CD4-positive, alpha-beta memory T cell (primary cell): ENCODE measurements at regions not wholly inside any gene's neighbourhood (a gene's known extent, or its start where the extent isn't known, plus 50 kb on each side); places are given as distances from the start of the nearest gene placed in this dataset.

Source experiments
- CTCF ChIA-PET: fragments of 350-600 bp; sonication (Branson Sonifier 250); formaldehyde crosslinking; loops from one replicate; lab custom pipeline; 2021; ENCODE audit warnings: inconsistent platforms; ENCODE audit not compliant: partially characterized antibody; lab: Charles Lee
- POLR2A ChIA-PET: fragments of 350-600 bp; sonication (Branson Sonifier 250); formaldehyde crosslinking; loops from one replicate; lab custom pipeline; 2021; ENCODE audit not compliant: partially characterized antibody; lab: Charles Lee
- DNase-seq, 5 donors: peaks; one replicate each; pipeline versions ENCODE4 v3.0.0 to v3.0.0-alpha.2; 2020 to 2022; ENCODE audit warnings: mixed read lengths in 1 of 5
- H3K27ac ChIP-seq: one replicate; pipeline ENCODE4 v1.7.0; 2013; ENCODE audit warnings: low read depth, low read length
- H3K27me3 ChIP-seq: 2 replicates; pipeline ENCODE4 v1.7.0; 2013; ENCODE audit warnings: mild to moderate bottlenecking, low read length, moderate library complexity; ENCODE audit not compliant: insufficient read depth
- H3K36me3 ChIP-seq: 2 replicates; pipeline ENCODE4 v1.7.0; 2013; ENCODE audit warnings: mild to moderate bottlenecking, low read length, moderate library complexity; ENCODE audit not compliant: insufficient read depth
- H3K4me1 ChIP-seq: 2 replicates; pipeline ENCODE4 v1.7.0; 2013; ENCODE audit warnings: mild to moderate bottlenecking, low read length, moderate library complexity; ENCODE audit not compliant: insufficient read depth
- H3K4me3 ChIP-seq, 2 donors: one replicate each; pipeline ENCODE4 v1.7.0; 2013; ENCODE audit warnings: low read length in 2 of 2, mild to moderate bottlenecking in 1 of 2
- H3K9me3 ChIP-seq, 2 donors: one replicate each; pipeline ENCODE4 v1.7.0; 2013; ENCODE audit warnings: low read length in 2 of 2, control low read depth in 1 of 2; ENCODE audit not compliant: control insufficient read depth in 1 of 2
- H3K27ac Mint-ChIP-seq, 7 donors: one replicate each; pipeline ENCODE4 v1.8.0; 2020 to 2021; ENCODE audit warnings: mixed read lengths in 7 of 7, mild to moderate bottlenecking in 6 of 7, inconsistent platforms in 3 of 7, moderate library complexity in 3 of 7
- H3K27me3 Mint-ChIP-seq, 2 donors: one replicate each; pipeline ENCODE4 v1.8.0; 2020 to 2021; ENCODE audit warnings: mixed read lengths in 2 of 2
- H3K36me3 Mint-ChIP-seq, 2 donors: one replicate each; pipeline ENCODE4 v1.8.0; 2020 to 2021; ENCODE audit warnings: mixed read lengths in 2 of 2, inconsistent platforms in 1 of 2, mild to moderate bottlenecking in 1 of 2
- H3K4me1 Mint-ChIP-seq, 4 donors: one replicate each; pipeline ENCODE4 v1.8.0; 2020 to 2021; ENCODE audit warnings: mixed read lengths in 4 of 4, mild to moderate bottlenecking in 1 of 4
- H3K4me3 Mint-ChIP-seq, 8 donors: one replicate each; pipeline ENCODE4 v1.8.0; 2020 to 2021; ENCODE audit warnings: mixed read lengths in 8 of 8, mild to moderate bottlenecking in 7 of 8, moderate library complexity in 6 of 8, inconsistent platforms in 3 of 8
- H3K9me3 Mint-ChIP-seq, 8 donors: one replicate each; pipeline ENCODE4 v1.8.0; 2020 to 2021; ENCODE audit warnings: mixed read lengths in 8 of 8, mild to moderate bottlenecking in 5 of 8, inconsistent platforms in 3 of 8, moderate library complexity in 1 of 8
- intact Hi-C: fragments of 100-400 bp; cut with micrococcal nuclease; formaldehyde crosslinking; loops from one replicate; pipeline ENCODE4 v1.15.1; 2023

DNA sequence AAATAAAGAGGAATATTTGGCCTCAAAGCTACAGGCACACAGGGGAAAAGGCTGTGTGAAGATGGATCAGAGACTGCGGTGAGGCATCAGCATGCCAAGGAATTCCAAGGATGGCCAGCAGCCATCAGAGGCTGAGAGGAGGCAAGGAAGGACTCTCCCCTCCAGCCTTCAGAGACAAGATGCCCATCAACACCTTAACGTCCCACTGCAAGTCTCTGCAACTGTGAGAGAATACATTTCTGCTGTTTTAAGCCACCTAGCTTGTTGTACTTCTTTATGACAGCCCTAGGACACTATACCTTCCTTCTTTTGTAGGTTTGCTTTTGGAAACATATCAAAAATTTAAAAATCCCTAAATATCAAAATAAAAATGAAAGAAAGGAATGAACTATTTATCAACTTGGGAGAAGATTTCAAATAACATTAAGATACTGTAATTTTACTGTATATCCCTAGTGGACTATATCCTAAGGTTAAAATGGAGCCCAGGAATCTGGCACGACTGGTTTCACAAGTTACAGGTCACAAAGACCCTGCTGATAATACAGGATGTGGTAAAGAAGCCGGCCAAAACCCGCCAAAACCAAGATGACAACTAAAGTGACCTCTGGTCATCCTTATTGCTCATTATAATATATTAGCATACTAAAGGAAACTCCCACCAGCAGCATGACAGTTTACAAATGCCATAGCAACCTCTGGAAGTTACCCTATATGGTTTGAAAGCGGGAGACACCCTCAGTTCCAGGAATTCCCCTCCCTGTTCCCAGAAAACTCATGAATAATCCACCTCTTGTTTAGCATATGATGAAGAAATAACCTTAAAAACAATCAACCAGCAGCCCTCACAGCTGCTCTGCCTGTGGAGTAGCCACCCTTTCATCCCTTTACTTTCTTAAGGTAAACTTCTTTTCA lies 185.2 kb downstream of the AVL9 start:
- Mint-ChIP-seq H3K27me3 (peaks cover 3% of the 10 kb centered on the region in 2 donors), H3K9me3 (peaks cover 0 to 4% (median 0%) of the 10 kb centered on the region in 8 donors), H3K27ac (no peak overlapping the region), H3K36me3 (no peaks in the 10 kb centered on the region), H3K4me1 (no peaks in the 10 kb centered on the region), H3K4me3 (no peak overlapping the region)
- H3K27me3 ChIP-seq, result no peaks in the 10 kb centered on the region
- no peaks in the 10 kb centered on the region for H3K9me3 ChIP-seq
- ChIA-PET POLR2A (no interaction called here), CTCF (no interaction called here)
- no peak overlapping the region for H3K27ac ChIP-seq
- no peak for DNase-seq
- H3K4me1 ChIP-seq, result no peaks in the 10 kb centered on the region
- H3K36me3 ChIP-seq, result no peaks in the 10 kb centered on the region
- intact Hi-C loops, result no loop called here
- no peak overlapping the region for H3K4me3 ChIP-seq

DNA sequence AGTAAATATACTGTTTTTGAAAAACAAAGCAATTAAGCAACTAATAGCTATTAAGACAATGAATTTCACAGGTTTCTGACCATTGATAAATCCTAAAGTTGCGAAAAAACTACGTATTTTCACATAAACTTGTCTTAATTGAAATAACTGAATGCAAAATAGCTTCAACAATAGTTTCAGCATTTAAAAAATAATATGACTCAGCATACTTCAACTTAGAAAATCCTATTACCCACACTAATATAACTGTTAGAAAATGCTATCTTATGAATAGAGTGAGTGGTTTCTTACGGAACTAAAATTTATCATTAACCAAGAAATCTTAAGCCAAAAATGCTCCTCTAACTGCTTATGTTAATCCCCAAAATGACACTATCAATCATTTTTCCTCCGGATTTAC lies 183.9 kb downstream of the AVL9 start:
- H3K4me1 Mint-ChIP-seq, result no peaks in the 10 kb centered on the region
- H3K27ac ChIP-seq, result no peak overlapping the region

DNA sequence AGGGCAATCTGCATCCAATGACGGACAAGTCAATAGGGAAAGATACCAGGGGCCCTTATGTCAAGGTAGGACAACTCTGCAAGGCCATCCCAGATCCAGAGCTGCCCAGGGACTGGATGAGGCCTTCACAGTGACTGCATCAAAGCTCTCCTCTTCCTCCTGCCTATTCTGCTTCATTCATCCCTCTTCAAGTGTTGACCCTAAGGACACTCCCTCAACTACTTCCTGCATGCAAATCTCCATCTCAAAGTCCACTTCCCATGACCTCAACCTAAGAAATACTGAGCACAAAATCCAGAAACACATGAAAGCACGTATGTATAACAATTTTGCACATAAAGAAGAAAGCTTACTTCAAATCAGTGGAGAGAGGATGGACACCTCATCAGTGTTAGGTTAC lies 182.3 kb downstream of the AVL9 start:
- no peaks in the 10 kb centered on the region for H3K36me3 Mint-ChIP-seq
- Histone ChIP-seq H3K27ac (no peak overlapping the region), H3K36me3 (no peaks in the 10 kb centered on the region), H3K4me3 (no peak overlapping the region), H3K27me3 (no peaks in the 10 kb centered on the region), H3K9me3 (no peaks in the 10 kb centered on the region), H3K4me1 (no peaks in the 10 kb centered on the region)
- ChIA-PET CTCF (no interaction called here), POLR2A (no interaction called here)
- intact Hi-C loops, result no loop called here
- peaks cover 0 to 4% (median 0%) of the 10 kb centered on the region in 8 donors for H3K9me3 Mint-ChIP-seq
- H3K27me3 Mint-ChIP-seq, result peaks cover 3% of the 10 kb centered on the region in 2 donors
- H3K4me3 Mint-ChIP-seq, result no peak overlapping the region
- no peak for DNase-seq
- H3K4me1 Mint-ChIP-seq, result no peaks in the 10 kb centered on the region
- H3K27ac Mint-ChIP-seq, result peak overlapping the region in 1 of 7 donors; percentile 28

More for the DNA sequence above, 183.9 kb downstream of the AVL9 start:
- no peaks in the 10 kb centered on the region for H3K4me1 ChIP-seq
- ChIA-PET POLR2A (no interaction called here), CTCF (no interaction called here)
- no peak overlapping the region for H3K27ac Mint-ChIP-seq
- no peak overlapping the region for H3K4me3 ChIP-seq
- peaks cover 0 to 4% (median 0%) of the 10 kb centered on the region in 8 donors for H3K9me3 Mint-ChIP-seq
- no peaks in the 10 kb centered on the region for H3K9me3 ChIP-seq
- peaks cover 3% of the 10 kb centered on the region in 2 donors for H3K27me3 Mint-ChIP-seq
- intact Hi-C loops, result no loop called here
- DNase-seq, result no peak
- no peak overlapping the region for H3K4me3 Mint-ChIP-seq
- no peaks in the 10 kb centered on the region for H3K36me3 ChIP-seq
- no peaks in the 10 kb centered on the region for H3K36me3 Mint-ChIP-seq
- no peaks in the 10 kb centered on the region for H3K27me3 ChIP-seq

DNA sequence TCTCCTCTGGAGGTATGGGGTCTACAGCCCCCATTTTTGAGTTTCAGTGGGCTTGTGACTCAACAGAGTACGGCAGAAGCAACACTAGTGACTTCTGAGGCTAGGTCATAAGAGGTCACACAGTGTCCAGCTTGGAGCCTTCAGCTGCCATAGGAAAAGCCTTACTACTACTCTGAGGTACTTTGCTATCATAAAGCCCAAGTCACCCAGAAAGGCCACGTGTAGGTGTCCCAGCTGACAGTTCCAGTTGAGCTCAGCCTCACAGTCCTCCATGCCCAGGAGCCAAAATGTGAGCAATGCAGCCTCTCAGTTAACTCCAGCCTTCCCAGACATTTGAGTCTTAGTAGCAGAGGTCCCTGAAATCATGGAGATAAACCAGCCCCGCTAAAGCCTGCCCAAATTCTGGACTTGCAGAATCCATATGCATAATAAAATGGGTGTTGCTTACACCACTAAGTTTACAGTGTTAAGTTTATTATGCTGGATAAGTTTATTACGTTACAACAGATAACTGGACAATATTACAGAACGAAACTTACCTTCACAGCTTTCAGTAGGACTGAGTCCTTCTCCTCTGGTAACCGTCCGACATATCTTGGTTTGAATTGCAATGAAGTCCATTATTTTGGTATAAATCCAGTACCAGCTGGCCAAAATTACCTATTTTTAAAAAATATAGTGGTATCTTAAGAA lies 181.1 kb downstream of the AVL9 start:
- no peaks in the 10 kb centered on the region for H3K9me3 Mint-ChIP-seq
- H3K4me3 Mint-ChIP-seq, result no peak overlapping the region
- H3K27ac Mint-ChIP-seq, result no peak overlapping the region
- no peaks in the 10 kb centered on the region for H3K9me3 ChIP-seq
- H3K27me3 Mint-ChIP-seq, result peaks cover 0 to 3% of the 10 kb centered on the region in 2 donors
- CTCF ChIA-PET, result no interaction called here
- no peaks in the 10 kb centered on the region for H3K27me3 ChIP-seq
- no peaks in the 10 kb centered on the region for H3K4me1 ChIP-seq
- H3K4me3 ChIP-seq, result no peak overlapping the region
- H3K4me1 Mint-ChIP-seq, result no peaks in the 10 kb centered on the region
- no peak overlapping the region for H3K27ac ChIP-seq
- POLR2A ChIA-PET, result no interaction called here
- no peaks in the 10 kb centered on the region for H3K36me3 ChIP-seq
- DNase-seq, result no peak
- intact Hi-C loops, result no loop called here
- no peaks in the 10 kb centered on the region for H3K36me3 Mint-ChIP-seq

DNA sequence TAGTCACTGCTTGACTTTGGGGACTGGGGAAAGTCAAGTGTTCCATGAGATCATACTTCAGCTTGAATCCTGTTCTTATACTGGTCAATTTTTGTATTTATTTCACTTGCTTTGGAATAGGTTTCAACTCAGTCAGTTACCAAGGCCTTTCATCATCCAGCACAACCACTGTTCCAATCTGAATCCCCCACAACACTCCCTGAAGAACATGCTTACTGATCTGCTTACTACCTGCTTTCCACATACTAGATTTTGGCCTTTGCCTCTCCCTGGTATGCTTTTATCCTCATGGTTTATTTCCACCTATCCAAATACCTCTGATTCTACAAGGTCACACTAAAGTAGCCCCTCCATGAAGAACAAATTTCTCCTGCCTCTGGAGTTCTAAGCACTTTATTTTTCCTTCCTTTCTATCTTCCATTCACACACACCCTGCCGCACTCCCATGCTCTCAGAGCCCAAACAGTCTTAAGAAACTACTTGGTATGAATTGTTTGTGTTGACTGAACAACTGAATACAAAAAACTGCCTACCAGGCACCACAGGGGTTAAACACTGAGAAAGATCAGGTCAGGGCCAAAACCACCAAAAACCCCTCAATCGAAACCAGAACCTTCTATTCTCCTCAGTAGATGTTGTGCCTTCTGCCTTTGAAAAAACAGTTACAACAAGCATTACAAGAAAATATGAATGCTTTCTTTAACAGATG lies 178.1 kb downstream of the AVL9 start:
- no peaks in the 10 kb centered on the region for H3K4me1 ChIP-seq
- Mint-ChIP-seq H3K4me3 (no peak overlapping the region), H3K27me3 (peaks cover 0 to 4% of the 10 kb centered on the region in 2 donors), H3K9me3 (peaks cover 0 to 2% (median 0%) of the 10 kb centered on the region in 8 donors), H3K36me3 (no peaks in the 10 kb centered on the region), H3K27ac (peak overlapping the region in 1 of 7 donors; percentile 48), H3K4me1 (no peaks in the 10 kb centered on the region)
- intact Hi-C loops, result no loop called here
- ChIA-PET POLR2A (no interaction called here), CTCF (no interaction called here)
- no peak for DNase-seq
- no peaks in the 10 kb centered on the region for H3K27me3 ChIP-seq
- no peak overlapping the region for H3K27ac ChIP-seq
- H3K4me3 ChIP-seq, result no peak overlapping the region
- no peaks in the 10 kb centered on the region for H3K9me3 ChIP-seq
- no peaks in the 10 kb centered on the region for H3K36me3 ChIP-seq

DNA sequence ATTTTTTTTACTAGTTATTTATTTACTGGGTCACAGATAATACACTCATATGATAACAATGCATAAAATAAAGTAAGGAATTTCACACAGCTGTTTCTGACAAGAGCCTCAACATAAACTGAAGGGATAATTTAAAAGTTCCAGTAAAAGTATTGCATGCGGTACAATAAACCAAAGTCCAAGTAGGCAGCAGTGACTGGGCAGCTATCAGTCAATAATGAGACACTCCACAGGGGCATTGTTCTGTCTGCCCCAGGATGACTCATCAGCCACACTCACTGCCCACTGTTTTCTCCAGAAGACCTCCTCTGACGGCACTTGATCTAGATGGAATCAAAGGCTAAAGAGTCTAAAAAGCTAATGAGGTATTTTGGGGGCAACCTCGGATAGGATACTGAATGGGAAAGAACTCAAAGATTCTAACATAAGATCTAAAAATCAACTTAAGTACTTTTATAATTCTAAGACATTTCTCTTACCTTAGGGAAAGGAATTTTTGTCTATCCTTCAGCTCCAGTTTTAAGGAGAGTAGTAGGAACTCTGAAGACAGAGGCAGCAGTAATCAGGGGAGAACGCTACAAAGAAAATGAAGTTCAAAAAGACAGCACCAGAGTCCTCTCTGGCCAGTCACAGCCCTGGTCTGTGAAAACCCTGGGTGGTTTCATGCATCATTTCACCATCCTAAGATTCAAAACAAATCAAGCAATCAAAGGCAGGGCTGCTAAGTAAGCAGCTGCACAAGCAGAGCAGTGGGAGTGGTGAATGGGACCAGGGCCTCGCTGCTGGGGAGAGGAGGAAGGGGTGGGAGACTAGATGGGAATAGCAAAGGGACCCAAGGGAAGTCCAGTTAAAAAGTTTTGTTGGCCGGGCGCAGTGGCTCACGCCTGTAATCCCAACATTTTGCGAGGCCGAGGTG lies 175.1 kb downstream of the AVL9 start:
- CTCF ChIA-PET, result no interaction called here
- H3K27me3 ChIP-seq, result no peaks in the 10 kb centered on the region
- peaks cover 0 to 8% (median 0%) of the 10 kb centered on the region in 8 donors for H3K9me3 Mint-ChIP-seq
- POLR2A ChIA-PET, result no interaction called here
- H3K4me1 Mint-ChIP-seq, result no peaks in the 10 kb centered on the region
- no peak overlapping the region for H3K4me3 ChIP-seq
- H3K27ac Mint-ChIP-seq, result no peak overlapping the region
- intact Hi-C loops, result no loop called here
- no peaks in the 10 kb centered on the region for H3K9me3 ChIP-seq
- no peak for DNase-seq
- no peaks in the 10 kb centered on the region for H3K4me1 ChIP-seq
- no peak overlapping the region for H3K27ac ChIP-seq
- no peak overlapping the region for H3K4me3 Mint-ChIP-seq
- peaks cover 3 to 8% of the 10 kb centered on the region in 2 donors for H3K27me3 Mint-ChIP-seq
- no peaks in the 10 kb centered on the region for H3K36me3 Mint-ChIP-seq
- no peaks in the 10 kb centered on the region for H3K36me3 ChIP-seq
